SK-N-SH (cell line): ENCODE measurements at regions not wholly inside any gene's neighbourhood (a gene's known extent, or its start where the extent isn't known, plus 50 kb on each side); places are given as distances from the start of the nearest gene placed in this dataset.

Experiments used
- CTCF ChIA-PET: fragments of 300-600, 350-600 bp; formaldehyde crosslinking; extraction: SDS; loops from one replicate; lab custom pipeline; 2021; lab: Yijun Ruan, JAX
- POLR2A ChIA-PET: fragments of 350-600 bp; sonication (Branson Sonifier 250); formaldehyde crosslinking; extraction: SDS; loops from one replicate; lab custom pipeline; 2020; ENCODE audit warnings: antibody characterized with exemption, inconsistent platforms; lab: Yijun Ruan, JAX
- DNase-seq: peaks from one replicate; pipeline ENCODE4 v3.0.0; 2012
- H2AFZ ChIP-seq: fragments of 200-600 bp; sonication (generic); 2 replicates; pipeline ENCODE4 v1.8.1; 2016; ENCODE audit warnings: antibody characterized with exemption, mild to moderate bottlenecking, low read depth
- H3F3A ChIP-seq: fragments of 200-600 bp; sonication (generic); replicated peaks from 2 replicates; pipeline ENCODE3; 2016; ENCODE audit warnings: antibody characterized with exemption, mild to moderate bottlenecking; ENCODE audit not compliant: insufficient read depth
- H3K27ac ChIP-seq, 2 experiments: fragments of 200-500 bp in 1 of 2; fragments of 200-600 bp in 1 of 2; sonication (Bioruptor generic) in 1 of 2; sonication (generic), shearing (Covaris generic) in 1 of 2; 2 replicates each; pipeline versions ENCODE4 v1.5.1 to v1.6.1; 2014 to 2016; ENCODE audit warnings: low read depth in 2 of 2, inconsistent platforms in 1 of 2, low read length in 1 of 2, mild to moderate bottlenecking in 1 of 2, mixed read lengths in 1 of 2
- H3K27me3 ChIP-seq: fragments of 200-600 bp; sonication (generic), shearing (Covaris generic); 2 replicates; pipeline ENCODE4 v1.6.1; 2016; ENCODE audit warnings: mixed run types; ENCODE audit not compliant: insufficient read depth
- H3K36me3 ChIP-seq, 2 experiments: fragments of 200-500 bp in 1 of 2; fragments of 200-600 bp in 1 of 2; sonication (Bioruptor generic) in 1 of 2; sonication (generic) in 1 of 2; replicated peaks in 1 of 2; 2 replicates each; pipeline versions ENCODE3 to v1.5.1; 2014 to 2016; ENCODE audit warnings: low read length in 1 of 2, mild to moderate bottlenecking in 1 of 2; ENCODE audit not compliant: insufficient read depth in 2 of 2, control insufficient read depth in 1 of 2
- H3K4me1 ChIP-seq, 2 experiments: fragments of 200-500 bp in 1 of 2; fragments of 200-600 bp in 1 of 2; sonication (Bioruptor generic) in 1 of 2; sonication (generic), shearing (Covaris generic) in 1 of 2; 2 replicates each; pipeline versions ENCODE4 v1.5.1 to v1.6.1; 2014 to 2016; ENCODE audit warnings: low read depth in 1 of 2, low read length in 1 of 2, mixed run types in 1 of 2; ENCODE audit not compliant: insufficient read depth in 2 of 2, control insufficient read depth in 1 of 2
- H3K4me2 ChIP-seq: fragments of 200-600 bp; sonication (generic), shearing (Covaris generic); 2 replicates; pipeline ENCODE4 v1.6.1; 2017; ENCODE audit warnings: mixed run types
- H3K4me3 ChIP-seq, 2 experiments: fragments of 200-500 bp in 1 of 2; fragments of 200-600 bp in 1 of 2; sonication (Bioruptor generic) in 1 of 2; sonication (generic), shearing (Covaris generic) in 1 of 2; 2 replicates each; pipeline versions ENCODE4 v1.5.1 to v1.8.1; 2014 to 2016; ENCODE audit warnings: low read depth in 2 of 2, inconsistent platforms in 1 of 2, low read length in 1 of 2, mild to moderate bottlenecking in 1 of 2, mixed read lengths in 1 of 2, moderate library complexity in 1 of 2
- H3K79me2 ChIP-seq: fragments of 200-600 bp; sonication (generic); 2 replicates; pipeline ENCODE4 v1.8.1; 2017; ENCODE audit warnings: mild to moderate bottlenecking; ENCODE audit not compliant: insufficient read depth
- H3K9ac ChIP-seq: fragments of 200-600 bp; sonication (generic); 2 replicates; pipeline ENCODE4 v1.6.1; 2017; ENCODE audit warnings: mixed run types
- H3K9me2 ChIP-seq: fragments of 200-600 bp; sonication (generic); 2 replicates; pipeline ENCODE4 v1.6.1; 2017; ENCODE audit warnings: mixed run types
- H3K9me3 ChIP-seq: fragments of 200-600 bp; sonication (generic); 2 replicates; pipeline ENCODE4 v1.6.1; 2017; ENCODE audit warnings: mixed run types, mild to moderate bottlenecking, moderate library complexity
- H4K20me1 ChIP-seq: fragments of 200-600 bp; sonication (generic); 2 replicates; pipeline ENCODE4 v1.6.1; 2017; ENCODE audit warnings: mild to moderate bottlenecking, mixed run types; ENCODE audit not compliant: insufficient read depth
- CTCF ChIP-seq: fragments of 200-600 bp; sonication (generic); IDR thresholded peaks from 2 replicates; pipeline ENCODE4 v1.6.1; 2017; ENCODE audit warnings: antibody characterized with exemption, mild to moderate bottlenecking, moderate library complexity
- ELF1 ChIP-seq: IDR thresholded peaks from 2 replicates; pipeline ENCODE4 v1.4.0; 2012
- EP300 ChIP-seq, 2 experiments: IDR thresholded peaks; 2 replicates each; pipeline versions ENCODE4 v1.4.0 to v1.6.1; 2012; ENCODE audit warnings: borderline replicate concordance in 1 of 2, low read depth in 1 of 2, low read length in 1 of 2
- EZH2phosphoT487 ChIP-seq: fragments of 200-600 bp; sonication (generic); IDR thresholded peaks from 2 replicates; pipeline ENCODE4 v1.6.1; 2017; ENCODE audit warnings: low read depth, mixed run types, mild to moderate bottlenecking, antibody characterized with exemption, moderate library complexity, borderline replicate concordance
- FOSL2 ChIP-seq: IDR thresholded peaks from 2 replicates; pipeline ENCODE4 v1.4.0; 2012; ENCODE audit warnings: low read depth, mild to moderate bottlenecking, moderate library complexity, borderline replicate concordance
- FOXM1 ChIP-seq: IDR thresholded peaks from 2 replicates; pipeline ENCODE4 v1.4.0; 2012; ENCODE audit warnings: low read depth, mild to moderate bottlenecking
- GABPA ChIP-seq: IDR thresholded peaks from 2 replicates; pipeline ENCODE4 v1.4.0; 2012; ENCODE audit warnings: low read depth, mild to moderate bottlenecking
- JUND ChIP-seq: IDR thresholded peaks from 2 replicates; pipeline ENCODE4 v1.4.0; 2012
- MXI1 ChIP-seq: IDR thresholded peaks from 2 replicates; pipeline ENCODE4 v1.6.1; 2012; ENCODE audit warnings: mild to moderate bottlenecking, low read depth, low read length, improper control_type of control experiment
- NFIC ChIP-seq: IDR thresholded peaks from 2 replicates; pipeline ENCODE4 v1.4.0; 2012; ENCODE audit warnings: borderline replicate concordance
- POLR2AphosphoS5 ChIP-seq: IDR thresholded peaks from 2 replicates; pipeline ENCODE4 v1.6.1; 2012; ENCODE audit warnings: low read depth, low read length
- RAD21 ChIP-seq: IDR thresholded peaks from 2 replicates; pipeline ENCODE4 v1.6.1; 2012; ENCODE audit warnings: mild to moderate bottlenecking, low read length
- RCOR1 ChIP-seq: fragments of 150-350 bp; IDR thresholded peaks from 2 replicates; pipeline ENCODE4 v1.6.1; 2017; ENCODE audit warnings: antibody characterized with exemption, low read length
- SIN3A ChIP-seq: IDR thresholded peaks from 2 replicates; pipeline ENCODE4 v1.6.1; 2012; ENCODE audit warnings: low read depth, mild to moderate bottlenecking, low read length, moderate library complexity, borderline replicate concordance
- TAF1 ChIP-seq: IDR thresholded peaks from 2 replicates; pipeline ENCODE4 v1.6.1; 2012; ENCODE audit warnings: low read depth, mild to moderate bottlenecking, low read length, moderate library complexity, borderline replicate concordance
- USF1 ChIP-seq: IDR thresholded peaks from 2 replicates; pipeline ENCODE4 v1.4.0; 2012; ENCODE audit warnings: low read depth, borderline replicate concordance
- USF2 ChIP-seq: fragments of 150-350 bp; IDR thresholded peaks from 2 replicates; pipeline ENCODE4 v1.6.1; 2017; ENCODE audit warnings: antibody characterized with exemption, low read length, low read depth, borderline replicate concordance
- YY1 ChIP-seq: IDR thresholded peaks from 2 replicates; pipeline ENCODE4 v1.4.0; 2012; ENCODE audit warnings: low read depth, mild to moderate bottlenecking
- ZBTB33 ChIP-seq: IDR thresholded peaks from 2 replicates; pipeline ENCODE4 v1.4.0; 2012; ENCODE audit warnings: low read depth, borderline replicate concordance
- WGBS: methylation state at CpG from one replicate; pipeline ENCODE4 v1.1.6; 2017; ENCODE audit warnings: low lambda C conversion rate; 5-methylcytosine and 5-hydroxymethylcytosine counted together

- CTCF ChIA-PET: interaction anchor here (1.1 kb wide), 1 partner anchor 119 kb away, joined by 3 read pairs; no protein-coding TSS in a partner anchor
- H3K4me3 ChIP-seq: no peak overlapping the region
- H3K4me1 ChIP-seq: no peaks in the 10 kb centered on the region
- H3K27ac ChIP-seq: no peak overlapping the region
- DNase-seq: no peak
- no peak overlapping the region for H3K4me2 ChIP-seq
- POLR2A ChIA-PET: no interaction called here
- no peaks in the 10 kb centered on the region for H3K27me3 ChIP-seq
- no peak for TF ChIP-seq RAD21
- TF ChIP-seq NFIC: no peak
- no peak for TF ChIP-seq YY1
- no peak for TF ChIP-seq CTCF
- no peak for TF ChIP-seq ZBTB33
- TF ChIP-seq FOXM1: no peak
- no peak for TF ChIP-seq RCOR1
- no peak for TF ChIP-seq TAF1
- no peak for TF ChIP-seq JUND
- no peak for TF ChIP-seq ELF1
- TF ChIP-seq EZH2phosphoT487: no peak
- no peak for TF ChIP-seq SIN3A
- TF ChIP-seq USF2: no peak
- TF ChIP-seq MXI1: no peak
- TF ChIP-seq USF1: no peak
- no peak for TF ChIP-seq POLR2AphosphoS5
- no peak for TF ChIP-seq FOSL2
- TF ChIP-seq EP300 (IDR thresholded peaks at IDR 0.05; ENCODE audit: borderline replicate concordance in 1 of 2, low read depth in 1 of 2, low read length in 1 of 2): no peak
- TF ChIP-seq GABPA: no peak
- no peak overlapping the region for H3K9ac ChIP-seq
- no peak overlapping the region for H2AFZ ChIP-seq
- 16% methylated on average over 2 of the region's 2 CpGs for WGBS
- no peaks in the 10 kb centered on the region for H3K36me3 ChIP-seq
- no peaks in the 10 kb centered on the region for H3F3A ChIP-seq
- no peaks in the 10 kb centered on the region for H4K20me1 ChIP-seq
- H3K9me3 ChIP-seq: no peaks in the 10 kb centered on the region
- H3K9me2 ChIP-seq: no peaks in the 10 kb centered on the region
- H3K79me2 ChIP-seq: no peaks in the 10 kb centered on the region
Observed at GRCh38 chr4:97134456-97134855, 1008.8 kb downstream of the STPG2 start.
